GM11168 (cell line): ENCODE measurements at regions not wholly inside any gene's neighbourhood (a gene's known extent, or its start where the extent isn't known, plus 50 kb on each side); places are given as distances from the start of the nearest gene placed in this dataset.

Experiments
- in situ Hi-C: fragments of 300-500 bp; cut with MboI; formaldehyde crosslinking; loops from one replicate; pipeline ENCODE4 v1.12.0; 2022; ENCODE audit warnings: low sequenced_read_pairs; ENCODE audit not compliant: unreplicated experiment

DNA sequence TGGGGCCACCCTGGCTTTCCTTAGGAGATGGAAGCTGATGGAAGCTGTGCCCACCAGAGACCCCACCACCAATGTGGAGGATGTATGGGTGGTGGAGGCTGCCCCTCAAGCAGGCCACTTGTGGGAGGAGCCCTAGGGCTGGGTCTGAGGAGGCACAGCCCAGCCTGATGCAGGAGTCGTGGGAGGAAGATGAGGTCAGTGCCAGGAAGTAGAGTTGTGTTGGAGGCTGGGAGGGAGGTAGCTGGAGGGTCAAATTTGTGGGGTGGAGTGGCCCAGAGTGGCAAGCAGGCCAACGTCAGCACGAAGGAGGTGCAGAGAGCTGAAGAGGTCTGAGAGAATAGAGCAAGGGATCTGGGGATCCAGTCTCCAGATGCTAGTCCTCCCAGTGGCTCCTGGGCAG lies 119.0 kb upstream of the USP24 start:
- in situ Hi-C loops = no loop called here

DNA sequence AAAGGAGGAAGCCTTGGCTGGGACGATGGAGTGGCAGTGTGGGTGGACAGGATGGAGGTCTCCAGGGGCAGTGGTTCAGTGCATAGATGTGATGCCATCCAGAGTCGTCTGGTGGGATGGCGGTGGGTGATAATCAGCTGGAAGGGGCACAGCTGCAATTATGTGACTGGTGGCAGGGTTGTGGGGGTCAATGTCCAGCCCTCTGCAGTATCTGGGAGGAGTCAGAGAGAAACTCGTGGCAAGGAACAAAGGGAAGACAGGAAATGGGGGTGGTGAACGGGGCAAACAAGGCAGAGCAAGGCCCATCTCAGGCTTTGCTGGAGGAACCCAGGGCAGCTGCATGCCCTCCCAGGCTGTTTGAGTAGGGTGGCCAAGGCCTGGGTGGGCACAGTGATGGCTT lies 118.3 kb upstream of the USP24 start:
- in situ Hi-C loops = no loop called here

DNA sequence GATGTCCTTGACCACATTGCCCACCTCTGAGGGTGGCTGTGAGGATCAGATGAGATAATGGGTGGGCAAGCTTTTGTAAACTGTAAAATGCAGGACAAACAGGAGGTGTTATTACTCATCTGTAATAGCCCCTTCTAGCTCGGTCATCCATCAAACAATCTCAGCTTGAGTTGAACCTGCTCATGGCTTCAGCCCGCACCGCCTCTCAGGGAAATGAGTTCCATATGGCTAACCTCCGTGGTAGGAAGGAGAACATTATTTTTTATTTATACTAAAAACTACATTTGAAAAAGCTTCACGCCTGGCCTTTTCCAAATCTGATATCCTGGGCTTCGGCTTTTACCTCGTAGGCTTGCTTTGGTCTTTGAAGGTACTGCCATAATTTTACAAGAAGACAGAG lies 116.2 kb upstream of the USP24 start:
- in situ Hi-C loops = no loop called here

DNA sequence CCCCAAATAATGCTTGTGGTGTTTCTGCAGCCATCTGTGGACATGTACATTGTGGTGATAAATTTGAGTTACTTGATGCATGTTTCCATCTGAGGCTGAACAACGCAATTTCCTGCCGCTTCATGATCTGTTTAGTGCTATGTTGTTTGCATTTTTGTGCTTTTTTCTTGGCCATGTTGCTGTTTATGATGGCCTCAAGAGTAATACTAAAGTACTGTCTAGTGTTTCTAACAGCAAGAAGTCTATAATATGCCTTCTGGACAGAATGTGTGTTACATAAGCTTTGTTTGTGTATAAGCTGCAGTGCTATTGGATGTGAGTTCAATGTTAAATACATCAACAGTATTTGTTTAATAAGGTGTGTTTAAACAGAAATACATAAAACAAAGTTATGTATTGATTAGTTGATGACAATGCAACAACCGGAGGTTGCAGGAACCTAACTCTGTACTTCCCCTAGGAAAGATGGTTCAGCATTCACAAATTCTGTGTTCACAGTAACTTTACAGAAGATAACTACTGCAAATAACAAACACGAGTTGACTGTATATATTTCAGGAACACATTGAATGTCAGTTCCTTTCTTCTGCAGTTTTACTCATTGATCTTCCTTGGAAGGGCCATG lies 114.8 kb upstream of the USP24 start:
- in situ Hi-C loops = no loop called here

DNA sequence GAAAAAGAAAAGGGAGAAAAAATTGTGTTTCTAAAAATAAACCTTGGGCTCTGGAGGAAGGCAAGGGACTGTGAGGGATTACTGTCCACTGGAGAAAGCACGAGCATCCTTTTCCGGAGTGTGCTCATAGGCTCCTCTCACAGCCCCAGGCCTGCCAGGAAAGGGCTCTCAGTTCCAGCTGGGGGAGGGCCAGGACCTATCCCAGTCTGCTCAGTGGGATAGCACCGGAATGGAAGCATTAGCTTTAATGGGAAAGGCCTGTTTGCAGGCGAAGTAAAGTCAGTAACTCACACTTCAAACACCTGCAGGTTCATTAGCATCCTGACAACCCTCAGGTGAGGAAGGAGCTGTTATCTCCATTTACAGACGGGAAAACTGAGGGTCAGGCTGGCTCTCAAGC lies 113.9 kb upstream of the USP24 start:
- in situ Hi-C loops = no loop called here

DNA sequence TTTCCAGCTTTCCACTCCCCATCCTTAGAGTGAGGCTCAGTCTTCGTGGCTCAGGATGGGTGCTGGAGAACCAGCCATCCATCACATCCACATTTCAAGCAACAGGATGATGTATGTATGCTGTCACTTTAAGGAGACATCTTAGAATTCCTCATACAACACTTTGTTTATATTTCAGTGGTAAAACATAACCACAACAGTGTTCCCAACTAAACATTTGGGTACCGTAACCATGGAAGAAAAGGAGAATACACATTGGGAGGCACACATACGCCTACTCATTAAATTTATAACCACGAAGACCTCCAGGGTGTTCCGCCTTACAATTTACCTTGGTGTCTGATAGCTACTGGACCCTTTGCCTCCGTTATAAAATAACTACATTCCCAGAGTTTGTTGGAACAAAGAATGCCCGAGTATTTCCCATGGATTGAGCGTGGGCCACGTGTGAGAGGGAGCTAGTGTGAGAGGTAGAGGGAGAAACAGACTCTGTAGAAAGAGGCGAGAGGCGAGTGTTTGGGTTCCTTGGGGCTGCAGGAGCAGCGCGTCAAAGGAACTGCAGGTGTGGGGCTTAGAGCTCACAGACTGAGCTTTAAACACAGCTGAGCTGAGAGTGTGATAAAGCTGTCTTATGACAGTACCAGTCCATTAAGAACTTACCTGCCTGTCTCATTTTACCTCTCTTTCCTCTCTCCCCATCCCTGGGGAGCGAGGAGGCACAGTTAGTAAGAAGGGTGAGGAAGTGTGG lies 111.5 kb upstream of the USP24 start:
- in situ Hi-C loops = no loop called here

DNA sequence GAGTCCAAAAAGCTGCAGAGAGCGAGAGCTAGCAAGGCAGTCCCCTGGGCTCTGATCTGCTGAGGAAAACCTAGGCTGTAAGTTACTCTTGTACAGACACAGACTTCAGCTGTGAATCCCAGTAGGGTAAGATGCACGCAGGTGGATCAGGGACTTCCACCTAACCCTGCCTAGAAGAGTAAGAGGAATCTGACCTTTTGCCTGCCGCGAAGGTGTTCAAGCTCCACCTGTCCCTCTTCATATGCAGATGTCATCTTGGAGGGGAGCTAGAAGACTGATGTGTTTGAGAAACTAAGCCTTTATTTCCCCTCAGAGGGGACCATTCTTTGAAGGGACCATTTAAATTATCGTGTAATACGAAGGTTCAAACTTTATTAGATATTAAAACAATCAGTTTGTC lies 108.6 kb upstream of the USP24 start:
- in situ Hi-C loops = no loop called here

DNA sequence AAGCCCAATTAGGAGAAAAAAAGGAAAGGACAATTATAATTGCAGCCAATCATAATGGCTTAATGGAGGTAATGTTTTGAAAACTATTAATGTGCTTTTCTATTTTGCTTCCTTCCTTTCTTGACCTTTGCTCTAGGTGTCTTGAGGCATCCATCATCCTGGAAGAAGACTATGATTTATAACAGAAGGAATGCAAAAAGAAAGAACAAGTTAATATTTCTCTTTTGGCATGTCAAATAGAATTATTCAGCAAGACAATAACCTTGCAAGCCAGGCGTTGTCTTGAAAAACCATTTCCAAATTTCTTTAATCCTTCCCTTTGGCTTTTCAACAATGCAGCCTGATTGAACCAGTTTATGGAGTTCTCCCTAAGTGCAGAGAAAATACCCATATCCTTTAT lies 107.7 kb upstream of the USP24 start:
- in situ Hi-C loops = no loop called here

DNA sequence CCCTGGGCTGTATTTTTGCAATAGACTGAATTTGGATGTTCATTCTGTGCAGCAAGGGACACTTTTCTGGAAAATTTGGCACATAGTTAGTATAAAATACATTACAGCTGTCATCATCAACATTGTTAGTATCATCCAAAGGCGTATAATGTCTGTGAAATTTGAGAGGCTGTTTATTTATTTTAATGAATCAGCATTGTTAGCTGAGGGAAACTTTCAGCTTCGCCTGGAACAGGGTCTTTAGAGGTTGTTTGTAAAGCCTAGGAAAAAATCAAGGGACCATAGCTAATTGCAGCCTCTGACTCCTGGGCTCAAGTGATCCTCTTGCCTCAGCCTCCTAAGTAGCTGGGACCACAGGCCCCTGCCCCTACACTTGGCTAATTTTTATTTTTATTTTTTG lies 106.8 kb upstream of the USP24 start:
- in situ Hi-C loops = no loop called here

DNA sequence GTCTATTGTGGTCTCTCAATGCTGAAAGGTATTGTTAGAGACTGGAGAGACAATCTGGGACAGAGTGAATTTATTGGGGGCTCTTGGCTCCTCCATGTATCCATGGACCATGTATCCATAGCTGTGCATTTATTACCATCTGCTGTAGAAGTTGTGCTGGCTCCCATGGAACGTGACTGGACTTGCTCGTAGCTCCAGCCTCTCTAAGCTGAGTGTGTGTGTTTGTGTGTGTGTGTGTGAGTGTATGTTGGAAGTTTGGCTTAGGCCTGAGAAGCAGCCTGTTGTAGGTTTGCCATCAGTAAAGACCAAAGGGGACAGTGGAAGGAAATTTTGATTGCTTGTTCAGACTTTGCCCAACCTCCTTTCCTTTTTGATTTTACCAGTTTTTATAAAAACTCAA lies 105.7 kb upstream of the USP24 start:
- in situ Hi-C loops = no loop called here

DNA sequence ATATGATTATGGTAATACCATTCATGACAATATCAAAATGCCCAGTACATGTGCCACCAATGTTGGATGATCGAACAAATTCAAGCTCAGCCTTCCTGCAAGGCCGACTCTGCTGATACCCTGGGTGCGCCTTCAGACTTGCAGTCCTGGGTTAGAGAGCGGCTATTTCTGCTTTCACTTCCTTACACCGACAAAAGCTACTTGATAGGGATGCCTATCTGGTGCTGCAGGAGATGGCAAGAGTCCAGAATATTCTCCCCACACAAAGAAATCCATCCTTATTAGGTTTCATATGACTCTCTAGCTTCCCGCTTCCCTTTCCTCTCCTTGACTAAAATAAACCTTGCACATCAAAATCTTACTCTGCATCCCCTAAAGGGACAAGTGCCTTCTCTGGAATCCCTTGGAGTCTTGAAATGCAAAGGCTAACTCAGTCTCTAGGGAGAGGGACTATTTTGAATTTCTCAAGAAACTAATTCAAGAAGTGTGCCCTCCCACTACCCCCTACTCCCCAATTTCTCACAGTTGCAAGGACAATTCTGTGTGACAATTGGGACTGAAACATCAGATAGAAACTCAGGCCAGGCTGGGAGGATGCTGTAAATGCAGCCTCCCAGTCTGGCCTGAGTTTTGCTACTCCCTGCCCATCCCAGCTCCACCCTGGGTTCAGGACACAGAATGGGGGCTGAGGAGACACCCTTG lies 103.1 kb upstream of the USP24 start:
- in situ Hi-C loops = no loop called here

DNA sequence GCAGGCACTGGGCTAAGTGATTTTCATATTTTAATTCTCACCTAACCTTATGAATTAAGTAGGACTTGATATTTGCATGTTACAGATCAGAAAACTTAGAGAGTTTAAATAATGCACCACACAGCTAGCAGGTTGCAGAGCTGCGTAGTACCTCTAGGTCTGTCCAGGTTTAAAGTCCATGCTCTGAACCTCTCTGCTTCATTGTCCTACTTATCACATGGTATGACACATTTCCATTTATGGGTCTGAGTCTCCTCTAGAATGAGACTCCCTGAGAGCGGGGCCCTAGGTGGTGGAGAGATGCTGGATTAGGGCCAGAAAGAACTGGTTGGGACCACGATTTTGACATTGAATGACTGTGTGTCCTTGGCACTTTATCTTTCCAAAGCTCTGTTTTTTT lies 102.5 kb upstream of the USP24 start:
- in situ Hi-C loops = no loop called here

DNA sequence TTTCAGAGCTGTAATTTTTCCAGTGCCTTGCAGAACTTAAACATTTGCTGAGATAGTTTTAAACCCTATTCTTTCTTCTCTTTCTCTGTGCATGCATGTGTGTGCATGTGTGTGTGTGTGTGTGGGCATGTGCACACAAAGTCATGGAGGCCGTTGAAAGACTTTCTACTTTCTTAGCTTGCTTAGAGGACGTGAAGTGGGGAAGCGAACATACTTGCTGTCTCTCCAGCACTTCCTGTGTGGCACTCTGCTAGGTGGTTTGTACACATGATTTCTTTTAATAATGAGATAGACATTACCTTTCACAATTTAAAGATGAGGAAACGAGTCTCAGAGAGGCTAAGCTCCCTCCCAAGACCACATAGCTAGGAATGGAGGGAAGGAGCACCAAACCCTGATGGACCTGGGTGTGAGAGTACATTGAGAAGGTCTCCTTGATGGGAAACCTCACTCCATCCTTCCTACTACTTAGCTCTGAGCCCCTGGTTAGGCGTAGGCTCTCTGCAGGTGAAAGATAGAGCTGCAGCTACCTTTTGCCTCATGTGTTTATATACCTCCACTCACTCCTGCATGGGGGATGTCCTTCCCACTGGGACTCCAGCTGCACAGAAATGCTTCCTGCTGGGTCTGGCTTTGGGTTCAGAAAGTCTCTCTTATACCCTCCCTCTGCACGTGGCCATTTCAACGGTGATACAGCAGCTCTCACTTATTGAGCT lies 101.9 kb upstream of the USP24 start:
- in situ Hi-C loops = no loop called here

DNA sequence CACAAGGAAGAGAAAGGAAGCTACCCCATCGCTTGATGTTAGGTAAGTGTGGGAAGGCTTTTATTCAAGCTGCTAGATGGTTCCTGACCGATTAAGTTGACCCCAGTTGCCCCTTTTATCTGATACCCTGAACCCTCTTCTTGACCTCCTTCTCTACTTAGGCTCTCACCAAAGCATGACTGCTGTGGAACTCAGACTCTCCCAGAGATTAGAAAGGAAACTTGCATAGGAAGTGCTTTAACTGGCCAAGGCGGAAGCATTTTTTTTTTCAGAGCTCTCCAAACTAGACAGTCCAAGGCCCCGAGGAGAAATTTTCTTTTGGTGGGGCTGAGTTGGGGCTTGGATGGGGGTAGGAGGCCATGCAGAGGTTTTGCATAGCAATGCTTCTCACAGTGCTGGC lies 101.3 kb upstream of the USP24 start:
- in situ Hi-C loops = no loop called here

DNA sequence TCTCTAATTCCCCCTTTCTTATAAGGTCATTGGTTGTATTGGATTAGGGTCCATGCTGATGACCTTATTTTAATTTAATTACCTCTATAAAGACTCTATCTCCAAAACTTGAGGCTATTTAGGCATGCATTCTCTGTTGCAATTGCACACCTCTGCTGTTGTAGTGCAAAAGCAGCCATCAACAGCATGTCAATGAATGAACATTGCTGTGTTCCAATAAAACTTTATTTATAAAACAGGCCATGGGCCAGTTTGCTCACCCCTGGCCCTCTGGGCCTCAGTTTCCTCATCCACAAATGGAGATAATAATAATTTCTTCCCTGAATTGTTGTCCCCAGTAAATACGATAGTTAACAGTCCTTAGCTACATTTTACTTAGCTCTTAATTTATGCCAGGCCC lies 100.4 kb upstream of the USP24 start:
- in situ Hi-C loops = no loop called here

DNA sequence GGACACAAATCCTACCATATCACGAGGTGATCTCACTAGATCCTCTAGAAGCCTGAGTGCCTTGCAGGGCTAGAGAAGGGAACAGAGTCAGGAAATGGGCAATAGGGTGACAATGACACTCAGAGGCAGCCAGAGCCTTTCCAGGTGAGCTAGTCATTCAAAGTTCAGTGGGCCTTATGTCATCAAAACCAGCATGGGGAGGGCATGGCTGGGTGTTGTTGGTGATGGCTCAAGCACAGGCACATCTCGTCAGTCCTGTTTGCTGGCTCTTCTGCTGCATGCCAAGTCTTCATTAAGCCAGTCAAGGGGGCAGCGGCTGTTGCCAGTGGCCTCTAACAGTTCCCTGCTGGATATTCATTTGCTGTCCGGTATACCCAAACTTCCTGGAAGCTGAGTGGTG lies 99.6 kb upstream of the USP24 start:
- in situ Hi-C loops = no loop called here

DNA sequence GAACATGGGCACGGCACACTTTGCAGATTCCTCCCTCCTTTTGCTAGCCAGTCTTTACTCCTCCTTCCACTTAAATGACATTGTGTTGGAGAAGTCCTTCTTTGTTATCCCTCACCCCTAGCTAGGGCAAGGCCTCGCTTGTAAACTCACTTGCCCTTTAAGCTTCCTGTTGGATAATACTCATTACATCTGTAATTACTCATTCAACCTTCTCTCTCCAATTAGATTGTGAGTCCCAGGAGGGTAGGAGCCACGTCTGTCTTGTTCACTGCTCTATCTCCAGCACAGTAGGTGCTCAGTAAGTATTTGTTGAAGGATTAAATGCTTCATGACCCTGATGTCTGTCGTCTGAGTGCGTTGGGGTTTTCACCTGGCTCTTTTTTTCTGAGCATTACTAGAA lies 98.7 kb upstream of the USP24 start:
- in situ Hi-C loops = no loop called here

DNA sequence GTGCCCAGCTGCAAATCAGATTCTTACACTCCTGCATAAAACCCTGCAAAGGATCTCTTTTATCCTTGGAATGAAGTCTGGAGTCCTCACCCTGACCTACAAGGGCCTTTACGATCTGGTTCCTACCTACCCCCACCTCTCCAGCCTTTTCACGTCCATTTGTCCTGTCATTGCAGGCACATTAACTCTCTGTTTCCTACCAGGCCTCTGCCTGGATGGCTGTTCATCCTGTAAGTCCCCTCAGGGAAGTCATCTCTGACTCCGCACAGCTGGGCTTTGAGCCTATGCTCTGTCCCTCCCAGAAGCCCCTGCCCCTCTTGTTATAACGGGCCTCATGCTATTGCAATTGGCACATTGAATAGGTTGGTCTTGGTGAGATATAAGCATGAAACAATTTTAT lies 96.8 kb upstream of the USP24 start:
- in situ Hi-C loops = no loop called here

DNA sequence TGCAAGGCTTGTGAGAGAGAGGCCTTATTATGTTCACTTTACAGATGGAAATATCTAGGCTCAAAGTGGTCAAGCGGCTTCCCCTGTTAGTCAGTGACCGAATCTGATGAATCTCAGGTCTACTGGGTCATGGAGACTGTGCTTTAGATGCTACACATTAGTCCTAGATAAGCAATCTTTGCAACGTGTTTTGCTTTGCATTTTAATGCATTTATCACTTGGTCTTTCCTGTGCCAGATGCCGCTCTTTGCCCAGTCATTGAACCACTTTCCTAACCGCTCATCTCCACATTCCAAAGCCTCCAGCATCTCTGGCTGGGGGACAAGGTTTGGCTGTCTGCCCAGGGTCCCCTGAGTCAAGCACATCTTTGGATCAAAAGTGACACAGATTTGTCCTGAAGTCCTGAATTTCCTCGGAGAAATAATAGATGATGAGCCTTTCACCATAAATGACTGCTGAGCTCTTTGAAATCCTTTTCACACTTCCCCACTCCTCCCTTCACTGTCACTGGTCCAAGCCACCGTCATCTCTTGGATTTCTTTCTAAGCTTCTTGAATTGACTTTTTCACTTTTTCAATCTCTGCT lies 96.0 kb upstream of the USP24 start:
- in situ Hi-C loops = no loop called here

DNA sequence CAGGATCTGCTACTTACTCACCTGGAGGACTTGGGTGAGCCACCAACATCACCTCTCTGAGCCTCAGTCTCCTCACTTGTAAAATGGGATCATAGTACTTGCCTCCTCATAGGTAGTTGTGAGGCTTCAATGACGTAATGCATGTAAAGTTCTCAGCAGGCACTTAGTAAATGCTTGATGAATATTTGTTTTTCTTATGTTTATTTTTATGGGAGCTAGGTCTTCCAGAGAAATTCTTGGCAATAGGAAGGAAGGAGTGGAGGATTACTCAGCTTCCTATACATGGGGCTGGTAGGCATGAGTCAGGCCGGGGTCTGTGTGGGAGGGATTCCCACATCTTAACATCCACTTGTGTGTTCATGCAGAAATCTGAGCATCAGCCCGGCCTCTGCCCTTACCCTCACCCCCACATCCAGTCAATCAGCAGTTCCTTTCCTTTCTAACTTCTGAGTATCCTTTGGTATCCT lies 95.4 kb upstream of the USP24 start:
- in situ Hi-C loops = no loop called here
